NCI-H2171 treated with DMSO at 0.1 percent for 48 hours (cell line): ENCODE measurements at regions not wholly inside any gene's neighbourhood (a gene's known extent, or its start where the extent isn't known, plus 50 kb on each side); places are given as distances from the start of the nearest gene placed in this dataset.
"Not testable (repeated sequence)": the region's sequence is repeated elsewhere in the genome, so short reads cannot be mapped to it uniquely, and the experiment has no call there.

Source experiments
- DNase-seq: peaks from one replicate; lab custom pipeline; 2025; lab: John Stamatoyannopoulos, UW

DNA sequence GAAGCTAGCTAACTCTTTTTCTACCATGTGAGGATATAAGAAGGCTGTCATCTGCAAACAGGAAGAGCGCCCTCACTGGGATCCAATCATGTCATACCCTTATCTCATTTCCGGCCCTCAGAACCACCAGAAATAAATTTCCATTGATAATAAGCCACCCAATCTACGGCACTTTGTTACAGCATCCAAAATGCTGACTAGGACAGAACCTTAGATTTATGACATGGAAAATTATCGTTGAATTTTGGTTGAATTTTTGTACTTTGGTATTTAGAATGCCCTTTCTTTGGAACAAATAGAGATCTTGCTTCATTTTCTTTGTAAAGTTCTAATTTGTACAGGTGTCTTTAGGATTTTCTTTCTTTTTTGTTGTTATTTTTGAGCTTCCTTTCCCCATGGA is 53.3 kb upstream of the CYLC2 start:
- no peak for DNase-seq

GRCh38 chr9:102922526-102922925 is 72.6 kb upstream of the CYLC2 start:
- no peak for DNase-seq

DNA sequence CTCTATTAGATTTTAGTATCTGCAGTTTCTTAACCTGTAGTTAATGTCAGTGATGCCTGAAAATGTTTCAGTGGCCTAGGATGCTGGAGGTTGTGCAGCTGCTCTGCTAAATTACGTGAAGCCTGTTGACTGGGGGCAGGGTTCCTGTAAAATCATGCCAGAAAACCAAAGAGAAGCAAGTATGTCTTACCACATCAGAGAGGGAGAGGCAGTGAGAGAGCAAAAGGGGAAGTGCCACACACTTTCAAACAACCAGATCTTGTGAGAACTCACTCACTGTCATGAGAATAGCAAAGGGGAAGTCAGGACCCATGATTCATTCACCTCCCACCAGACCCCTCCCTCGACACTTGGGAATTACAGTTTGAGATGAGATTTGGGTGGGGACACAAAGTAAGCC is 83.9 kb upstream of the CYLC2 start:
- DNase-seq = no peak

DNA sequence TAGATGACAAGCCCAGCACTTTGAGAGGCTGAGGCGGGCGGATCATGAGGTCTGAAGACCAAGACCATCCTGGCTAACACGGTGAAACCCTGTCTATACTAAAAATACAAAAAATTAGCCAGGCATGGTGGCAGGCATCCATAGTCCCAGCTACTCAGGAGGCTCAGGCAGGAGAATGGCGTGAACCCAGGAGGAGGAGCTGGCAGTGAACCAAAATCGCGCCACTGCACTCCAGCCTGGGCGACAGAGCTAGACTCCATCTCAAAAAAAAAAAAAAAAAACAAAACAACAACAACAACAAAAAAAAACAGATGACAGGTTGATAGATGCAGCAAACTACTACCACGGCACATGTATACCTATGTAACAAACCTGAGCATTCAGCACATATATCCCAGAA is 89.3 kb upstream of the CYLC2 start:
- not testable (repeated sequence) for DNase-seq

- DNase-seq = no peak
Measured at GRCh38 chr9:102892025-102892424, 103.1 kb upstream of the CYLC2 start.

DNA sequence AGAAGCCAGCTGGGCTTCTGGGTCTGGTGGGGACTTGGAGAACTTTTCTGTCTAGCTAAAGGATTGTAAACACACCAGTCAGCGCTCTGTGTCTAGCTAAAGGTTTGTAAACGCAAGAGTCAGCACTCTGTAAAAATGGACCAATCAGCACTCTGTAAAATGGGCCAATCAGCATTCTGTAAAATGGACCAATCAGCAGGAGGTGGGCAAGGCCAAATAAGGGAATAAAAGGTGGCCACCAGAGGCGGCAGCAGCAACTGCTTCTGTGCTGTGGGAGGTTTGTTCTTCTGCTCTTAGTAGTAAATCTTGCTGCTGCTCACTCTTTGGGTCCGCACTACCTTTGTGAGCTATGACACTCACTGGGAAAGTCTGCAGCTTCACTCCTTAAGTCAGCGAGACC is 106.4 kb upstream of the CYLC2 start:
- not testable (repeated sequence) for DNase-seq

- DNase-seq = no peak
Measured at GRCh38 chr9:102875687-102876086, 119.4 kb upstream of the CYLC2 start.

DNA sequence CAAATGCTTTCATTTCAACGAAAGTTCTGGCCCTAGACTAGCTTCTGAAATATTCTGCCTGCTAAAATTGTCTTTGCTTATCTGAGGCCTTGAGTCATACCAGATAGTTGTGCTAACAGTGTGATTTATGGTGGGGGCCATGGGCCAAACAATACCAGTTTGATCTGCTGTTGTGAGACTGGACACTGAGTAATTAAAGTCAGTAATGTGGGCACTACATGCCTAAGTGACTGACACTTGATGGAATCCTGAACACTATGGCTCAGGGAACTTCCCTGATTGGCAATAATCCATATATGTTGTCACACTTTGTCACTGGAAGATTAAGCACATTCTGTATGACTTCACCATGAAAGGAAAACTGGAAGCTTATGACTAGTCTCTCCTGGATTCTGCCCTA is 127.6 kb upstream of the CYLC2 start:
- DNase-seq = no peak

DNA sequence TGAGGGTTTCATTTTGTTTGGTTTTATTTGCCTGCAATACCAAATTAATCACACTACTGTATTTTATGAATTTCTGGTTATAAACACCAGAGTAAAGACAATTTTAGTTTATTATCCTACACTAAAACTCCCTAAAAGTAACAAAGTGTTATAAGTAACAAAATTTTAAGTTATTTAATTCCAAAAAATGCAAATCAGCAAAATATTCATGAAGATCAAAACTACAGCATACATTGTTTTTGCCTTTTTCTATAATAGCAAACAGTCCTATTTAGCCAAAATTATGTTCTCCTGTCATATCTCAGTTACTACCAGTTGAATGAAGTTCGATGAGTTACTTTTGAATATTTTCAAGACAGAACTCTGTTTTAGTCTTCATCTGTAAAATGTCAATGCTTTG is 132.7 kb upstream of the CYLC2 start:
- no peak for DNase-seq

DNA sequence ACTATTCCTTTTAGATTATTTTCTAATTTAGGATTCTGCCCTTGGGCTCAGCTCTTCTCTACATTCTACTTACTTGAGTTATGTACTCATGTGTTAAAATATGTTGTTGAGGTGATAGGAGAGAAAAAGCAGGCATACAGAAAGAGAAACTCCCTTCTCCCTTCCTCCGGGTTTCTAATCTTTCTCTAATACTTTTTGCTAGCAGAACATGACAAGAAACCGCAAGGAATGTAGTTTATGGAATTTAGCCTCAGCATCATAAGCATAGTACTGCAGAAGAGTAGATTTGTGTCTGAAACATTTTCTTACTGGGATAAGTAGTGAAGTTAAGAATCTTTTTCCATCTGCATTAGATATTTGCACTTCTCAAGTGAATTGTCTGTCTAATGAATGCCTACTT is 139.5 kb upstream of the CYLC2 start:
- DNase-seq = no peak

DNA sequence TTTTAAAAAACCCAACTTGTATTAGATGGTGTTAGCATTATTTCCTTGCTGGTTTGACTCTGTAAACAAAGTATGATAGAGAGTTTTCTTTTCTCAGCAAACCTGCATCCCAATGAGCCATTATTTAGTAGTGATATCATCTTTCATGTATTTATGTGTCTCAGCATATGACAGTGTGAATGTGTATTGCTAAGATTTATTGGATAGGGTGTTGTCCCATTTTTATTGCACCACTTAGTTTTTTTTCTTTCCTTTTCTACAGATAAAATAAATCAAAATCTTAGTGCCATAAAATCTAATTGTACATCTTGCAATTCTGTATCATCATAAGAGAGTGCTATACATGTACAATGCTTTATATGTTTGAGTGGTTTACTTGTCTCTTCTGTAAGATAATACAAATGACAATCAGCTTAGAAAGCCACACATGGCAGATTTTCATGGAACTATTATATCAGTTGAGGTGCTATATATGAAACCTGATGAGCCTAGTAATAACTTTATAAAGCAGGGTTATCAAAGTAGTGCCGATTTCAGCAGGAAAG is 149.2 kb upstream of the CYLC2 start:
- no peak for DNase-seq

DNA sequence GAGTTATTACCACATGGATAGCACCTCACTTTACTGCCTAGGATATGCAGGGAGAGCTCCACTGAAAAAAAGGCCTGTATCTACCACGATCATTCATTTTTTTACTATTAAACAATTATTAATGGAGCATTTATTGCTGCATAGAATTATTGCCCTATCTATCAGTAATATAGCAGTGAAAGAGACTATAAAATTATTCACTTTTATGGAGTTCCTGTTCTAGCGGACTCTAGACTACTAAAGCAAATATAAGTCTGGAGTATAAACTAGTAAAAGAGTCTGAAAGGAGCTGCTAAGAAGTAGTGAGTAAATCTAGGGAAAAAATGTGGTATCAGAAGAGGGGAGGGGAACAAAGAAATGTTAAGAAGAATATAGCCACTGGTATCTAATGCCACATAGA is 150.4 kb upstream of the CYLC2 start:
- DNase-seq = no peak

GRCh38 chr9:102842423-102842822 is 152.7 kb upstream of the CYLC2 start:
- no peak for DNase-seq

DNA sequence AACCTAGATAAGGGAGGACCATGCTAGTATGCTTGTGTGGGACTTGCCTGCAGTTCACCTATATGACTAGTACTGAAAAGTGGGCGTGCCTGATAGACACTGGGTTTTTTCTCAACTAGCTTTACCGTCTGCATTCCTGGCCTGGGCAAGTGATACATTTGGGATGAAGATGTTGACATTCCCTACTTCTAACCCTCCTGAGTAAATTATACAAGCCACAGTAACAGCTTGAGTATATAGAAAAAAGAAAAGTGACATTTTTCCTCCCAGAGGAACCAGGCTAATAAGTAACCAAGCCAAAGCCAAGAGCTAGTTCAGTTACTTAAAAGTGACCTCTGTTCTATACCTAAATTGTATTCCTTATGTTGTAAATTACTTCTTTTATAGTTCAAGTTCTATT is 153.8 kb upstream of the CYLC2 start:
- no peak for DNase-seq

DNA sequence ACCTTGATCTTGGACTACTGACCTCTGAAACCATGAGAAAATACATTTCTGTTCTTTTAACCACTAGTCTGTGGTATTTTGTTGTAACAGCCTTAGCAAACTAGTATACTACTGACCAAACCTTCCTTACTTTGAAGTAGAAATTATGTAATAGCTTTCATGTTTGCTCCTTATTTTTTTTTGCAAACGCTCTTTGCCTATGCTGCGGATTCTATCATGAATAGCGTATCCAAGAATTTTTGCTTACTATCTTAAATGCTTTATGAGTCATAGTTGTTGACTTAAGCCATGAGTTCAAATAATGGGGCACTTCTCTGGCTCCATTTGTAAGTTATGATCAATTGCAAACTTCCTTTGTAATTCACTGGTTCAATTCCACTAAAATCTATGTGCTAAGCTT is 154.8 kb upstream of the CYLC2 start:
- DNase-seq = no peak

DNA sequence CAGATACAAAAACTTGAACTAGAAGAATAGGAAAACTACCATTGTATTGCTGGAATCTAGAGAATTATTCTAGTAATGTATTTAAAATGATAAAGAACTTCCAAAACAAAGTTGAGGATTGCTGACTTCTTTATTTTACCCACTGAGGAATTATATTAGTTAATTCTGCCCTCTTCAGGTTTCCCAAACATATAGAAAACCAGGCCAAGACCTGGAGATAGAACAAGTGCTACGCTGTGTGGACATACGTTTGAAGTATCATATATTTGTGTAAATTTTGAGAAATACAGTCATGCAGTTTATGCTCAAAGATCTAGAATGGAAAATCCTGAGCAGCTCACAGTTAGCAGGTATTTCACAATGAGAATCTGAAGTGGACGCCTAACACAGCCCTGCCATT is 162.3 kb upstream of the CYLC2 start:
- DNase-seq = no peak

- no peak for DNase-seq
Measured at GRCh38 chr9:102796244-102796643, 198.9 kb upstream of the CYLC2 start.

- no peak for DNase-seq
Measured at GRCh38 chr9:102795532-102795931, 199.6 kb upstream of the CYLC2 start.

GRCh38 chr9:102779356-102779755 is 215.8 kb upstream of the CYLC2 start:
- no peak for DNase-seq

DNA sequence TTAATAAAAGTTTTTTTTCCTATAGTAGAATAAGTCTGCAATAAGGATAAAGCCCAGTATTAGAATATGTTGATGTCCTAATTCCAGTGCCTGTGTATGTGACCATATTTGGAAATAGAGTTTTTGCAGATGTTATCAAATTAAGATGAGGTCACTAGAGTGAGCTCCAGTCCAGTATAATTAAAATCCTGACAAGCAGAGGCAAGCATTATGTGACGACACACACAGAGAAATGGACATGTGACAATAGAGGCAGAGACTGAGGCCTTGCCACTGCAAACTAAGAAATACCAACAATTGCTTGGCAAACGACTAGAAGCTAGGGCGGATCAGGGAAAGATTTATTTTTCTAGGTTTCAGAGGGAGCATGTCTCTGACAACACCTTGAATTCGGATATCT is 216.4 kb upstream of the CYLC2 start:
- no peak for DNase-seq

DNA sequence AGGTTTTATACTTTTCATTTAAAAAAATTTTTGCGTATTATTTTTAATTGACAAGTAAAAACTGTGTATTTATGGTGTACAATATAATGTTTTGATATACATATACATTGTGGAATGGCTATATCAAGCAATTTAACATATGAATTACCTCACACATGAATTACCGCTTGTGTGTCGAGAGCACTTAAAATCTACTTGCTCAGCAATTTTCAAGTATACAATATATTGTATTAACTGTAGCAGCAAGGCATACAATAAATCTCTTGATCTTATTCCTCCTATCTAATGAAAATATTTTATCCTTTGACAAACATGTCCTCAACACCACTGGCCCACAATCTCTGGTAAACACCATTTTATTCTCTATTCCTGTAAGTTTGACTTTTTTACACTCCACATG is 224.4 kb upstream of the CYLC2 start:
- DNase-seq = no peak

- DNase-seq = no peak
Measured at GRCh38 chr9:102769307-102769706, 225.8 kb upstream of the CYLC2 start.

- peak; percentile 1 for DNase-seq
Measured at GRCh38 chr9:102768002-102768401, 227.1 kb upstream of the CYLC2 start.

GRCh38 chr9:102767076-102767475 is 228.1 kb upstream of the CYLC2 start:
- peak; percentile 4 for DNase-seq

DNA sequence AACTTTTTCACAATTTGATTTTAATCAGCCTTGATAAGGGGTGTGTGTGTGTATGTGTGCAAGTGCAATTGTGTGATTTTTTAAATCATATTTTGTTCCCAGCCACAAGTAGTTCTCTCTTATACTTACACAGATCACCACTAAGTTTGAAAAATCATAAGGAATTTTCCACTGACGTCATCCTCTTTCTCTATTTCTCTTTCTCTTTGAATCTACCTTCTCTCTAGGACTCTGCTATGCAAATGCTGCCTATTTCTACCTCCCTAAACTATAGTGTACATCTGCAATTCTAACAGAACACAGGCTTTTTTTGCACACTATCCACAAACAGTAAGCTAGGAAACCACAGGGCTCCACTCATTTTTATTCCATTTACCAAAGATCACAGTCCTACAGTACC is 254.6 kb upstream of the CYLC2 start:
- no peak for DNase-seq
